GM23248 (cell line): ENCODE measurements at regions not wholly inside any gene's neighbourhood (a gene's known extent, or its start where the extent isn't known, plus 50 kb on each side); places are given as distances from the start of the nearest gene placed in this dataset.

Experiments used
- EZH2 ChIP-seq: fragments of 200-600 bp; sonication (generic); IDR thresholded peaks from 2 replicates; pipeline ENCODE4 v1.6.1; 2018; ENCODE audit warnings: antibody characterized with exemption, mild to moderate bottlenecking; ENCODE audit not compliant: insufficient read depth, poor library complexity, severe bottlenecking
- EZH2phosphoT487 ChIP-seq: fragments of 200-600 bp; sonication (generic); IDR thresholded peaks from 2 replicates; pipeline ENCODE4 v1.6.1; 2018; ENCODE audit warnings: antibody characterized with exemption, moderate library complexity, mild to moderate bottlenecking, low read depth; ENCODE audit not compliant: insufficient read depth

GRCh38 chr2:126038861-126039260, 617.1 kb upstream of the GYPC start:
- TF ChIP-seq EZH2phosphoT487, result no peak
- TF ChIP-seq EZH2, result no peak
